ENCODE measurements at regions not wholly inside any gene's neighbourhood (a gene's known extent, or its start where the extent isn't known, plus 50 kb on each side); places are given as distances from the start of the nearest gene placed in this dataset.

- no peaks in the 10 kb centered on the region for H3K4me1 ChIP-seq
- H3K27me3 ChIP-seq, result no peaks in the 10 kb centered on the region
- intact Hi-C loops (cut with DNase I; ENCODE audit: low total_unique reads) (no loop called here), in situ Hi-C loops (cut with MboI; ENCODE audit: low sequenced_read_pairs in 4 of 4) (no loop called here)
- no peak overlapping the region for H3K4me3 ChIP-seq
- ATAC-seq, result no peak
- H3K9me3 ChIP-seq, result no peaks in the 10 kb centered on the region
- no peak overlapping the region for H3K27ac ChIP-seq
- DNase-seq, result no peak
- no peak for TF ChIP-seq CTCF (IDR thresholded peaks at IDR 0.05 in 4 of 5, conservative IDR thresholded peaks at IDR 0.05 in 1 of 5)
- TF ChIP-seq POLR2A (IDR thresholded peaks at IDR 0.05), result no peak
- no peaks in the 10 kb centered on the region for H3K36me3 ChIP-seq
Measured at GRCh38 chr9:7901621-7902020, 102.0 kb upstream of the DMAC1 start.

GRCh38 chr9:7900541-7900940 lies 101.0 kb upstream of the DMAC1 start:
- in situ Hi-C loops (cut with MboI; ENCODE audit: low sequenced_read_pairs in 4 of 4), result no loop called here
- ATAC-seq, result no peak
- TF ChIP-seq POLR2A (IDR thresholded peaks at IDR 0.05) (no peak), CTCF (IDR thresholded peaks at IDR 0.05 in 4 of 5, conservative IDR thresholded peaks at IDR 0.05 in 1 of 5) (no peak)

GRCh38 chr9:7899753-7900152 lies 100.2 kb upstream of the DMAC1 start:
- ATAC-seq, result no peak
- Histone ChIP-seq H3K4me1 (no peaks in the 10 kb centered on the region), H3K4me3 (no peak overlapping the region), H3K36me3 (no peaks in the 10 kb centered on the region), H3K27ac (no peak overlapping the region), H3K27me3 (no peaks in the 10 kb centered on the region), H3K9me3 (no peaks in the 10 kb centered on the region)
- TF ChIP-seq CTCF (IDR thresholded peaks at IDR 0.05 in 4 of 5, conservative IDR thresholded peaks at IDR 0.05 in 1 of 5) (no peak), POLR2A (IDR thresholded peaks at IDR 0.05) (no peak)
- intact Hi-C loops (cut with DNase I; ENCODE audit: low total_unique reads), result no loop called here
- in situ Hi-C loops (cut with MboI; ENCODE audit: low sequenced_read_pairs in 4 of 4), result no loop called here
- no peak for DNase-seq

More at GRCh38 chr9:7900541-7900940, 101.0 kb upstream of the DMAC1 start:
- Histone ChIP-seq H3K4me3 (no peak overlapping the region), H3K4me1 (no peaks in the 10 kb centered on the region), H3K9me3 (no peaks in the 10 kb centered on the region), H3K27ac (no peak overlapping the region), H3K27me3 (no peaks in the 10 kb centered on the region), H3K36me3 (no peaks in the 10 kb centered on the region)
- intact Hi-C loops (cut with DNase I; ENCODE audit: low total_unique reads), result no loop called here
- DNase-seq, result no peak

- intact Hi-C loops (cut with DNase I; ENCODE audit: low total_unique reads) (no loop called here), in situ Hi-C loops (cut with MboI; ENCODE audit: low sequenced_read_pairs in 4 of 4) (no loop called here)
- DNase-seq (no peak), ATAC-seq (no peak)
- TF ChIP-seq POLR2A (IDR thresholded peaks at IDR 0.05), result no peak
- TF ChIP-seq CTCF (IDR thresholded peaks at IDR 0.05 in 4 of 5, conservative IDR thresholded peaks at IDR 0.05 in 1 of 5), result no peak
- Histone ChIP-seq H3K4me1 (no peaks in the 10 kb centered on the region), H3K27ac (no peak overlapping the region), H3K9me3 (no peaks in the 10 kb centered on the region), H3K4me3 (no peak overlapping the region), H3K36me3 (no peaks in the 10 kb centered on the region), H3K27me3 (no peaks in the 10 kb centered on the region)
Measured at GRCh38 chr9:7894231-7894630, 94.7 kb upstream of the DMAC1 start.

- TF ChIP-seq POLR2A (IDR thresholded peaks at IDR 0.05) (no peak), CTCF (IDR thresholded peaks at IDR 0.05 in 4 of 5, conservative IDR thresholded peaks at IDR 0.05 in 1 of 5) (no peak)
- no peak for DNase-seq
- Histone ChIP-seq H3K27me3 (no peaks in the 10 kb centered on the region), H3K4me3 (no peak overlapping the region), H3K36me3 (no peaks in the 10 kb centered on the region), H3K4me1 (no peaks in the 10 kb centered on the region), H3K27ac (no peak overlapping the region), H3K9me3 (no peaks in the 10 kb centered on the region)
- in situ Hi-C loops (cut with MboI; ENCODE audit: low sequenced_read_pairs in 4 of 4) (no loop called here), intact Hi-C loops (cut with DNase I; ENCODE audit: low total_unique reads) (no loop called here)
- no peak for ATAC-seq
Measured at GRCh38 chr9:7892975-7893374, 93.4 kb upstream of the DMAC1 start.

Measured in gastrocnemius medialis (tissue), 4 donors.